H9 (cell line): ENCODE measurements at regions not wholly inside any gene's neighbourhood (a gene's known extent, or its start where the extent isn't known, plus 50 kb on each side); places are given as distances from the start of the nearest gene placed in this dataset.

Source experiments
- DNase-seq: peaks from one replicate; pipeline ENCODE4 v3.0.0-alpha.2; 2017
- H2AFZ ChIP-seq: one replicate; pipeline ENCODE4 v1.6.1; 2013; ENCODE audit warnings: mild to moderate bottlenecking, low read length, control low read depth, moderate library complexity
- H2AK5ac ChIP-seq: 2 replicates; pipeline ENCODE4 v1.6.1; 2013; ENCODE audit warnings: low read length, control low read depth, mixed read lengths; ENCODE audit not compliant: insufficient read length
- H2BK120ac ChIP-seq: one replicate; pipeline ENCODE4 v1.6.1; 2013; ENCODE audit warnings: low read depth, mild to moderate bottlenecking, low read length, control low read depth, inconsistent platforms; ENCODE audit not compliant: poor library complexity, severe bottlenecking
- H2BK12ac ChIP-seq: 2 replicates; pipeline ENCODE4 v1.6.1; 2013; ENCODE audit warnings: low read length, control low read depth, mixed read lengths, low read depth; ENCODE audit not compliant: insufficient read length
- H2BK15ac ChIP-seq: 2 replicates; pipeline ENCODE4 v1.6.1; 2013; ENCODE audit warnings: low read depth, low read length, control low read depth
- H2BK20ac ChIP-seq: one replicate; pipeline ENCODE4 v1.6.1; 2013; ENCODE audit warnings: low read depth, mild to moderate bottlenecking, low read length, control low read depth, inconsistent platforms; ENCODE audit not compliant: poor library complexity, severe bottlenecking
- H2BK5ac ChIP-seq: 2 replicates; pipeline ENCODE4 v1.6.1; 2013; ENCODE audit warnings: low read length, control low read depth, mixed read lengths; ENCODE audit not compliant: insufficient read length
- H3K14ac ChIP-seq: 2 replicates; pipeline ENCODE4 v1.6.1; 2013; ENCODE audit warnings: low read length, control low read depth; ENCODE audit not compliant: insufficient read depth
- H3K18ac ChIP-seq: 2 replicates; pipeline ENCODE4 v1.6.1; 2013; ENCODE audit warnings: low read depth, mild to moderate bottlenecking, mixed read lengths, low read length, control low read depth; ENCODE audit not compliant: insufficient read length
- H3K23ac ChIP-seq: 2 replicates; pipeline ENCODE4 v1.6.1; 2013; ENCODE audit warnings: low read length, control low read depth, mixed read lengths, low read depth; ENCODE audit not compliant: insufficient read length
- H3K23me2 ChIP-seq: 2 replicates; pipeline ENCODE4 v1.6.1; 2013; ENCODE audit warnings: low read depth, mild to moderate bottlenecking, mixed read lengths, low read length, control low read depth; ENCODE audit not compliant: insufficient read length, poor library complexity, severe bottlenecking
- H3K27ac ChIP-seq: 2 replicates; pipeline ENCODE4 v1.5.1; 2013; ENCODE audit warnings: low read length, control low read depth, mixed read lengths, low read depth; ENCODE audit not compliant: insufficient read length
- H3K27me3 ChIP-seq: 2 replicates; pipeline ENCODE4 v1.6.1; 2013; ENCODE audit warnings: low read length, control low read depth, inconsistent platforms; ENCODE audit not compliant: insufficient read depth
- H3K4ac ChIP-seq: 2 replicates; pipeline ENCODE4 v1.6.1; 2013; ENCODE audit warnings: low read depth, mild to moderate bottlenecking, control low read depth, inconsistent platforms, low read length, moderate library complexity
- H3K4me1 ChIP-seq: 2 replicates; pipeline ENCODE4 v1.6.1; 2013; ENCODE audit warnings: low read length, control low read depth, inconsistent platforms; ENCODE audit not compliant: insufficient read depth
- H3K4me2 ChIP-seq: 2 replicates; pipeline ENCODE4 v1.6.1; 2013; ENCODE audit warnings: low read length, control low read depth, mixed read lengths; ENCODE audit not compliant: insufficient read length, insufficient read depth
- H3K56ac ChIP-seq: 2 replicates; pipeline ENCODE4 v1.6.1; 2013; ENCODE audit warnings: low read depth, mild to moderate bottlenecking, mixed read lengths, low read length, control low read depth; ENCODE audit not compliant: insufficient read length
- H3K79me1 ChIP-seq: 2 replicates; pipeline ENCODE4 v1.6.1; 2013; ENCODE audit warnings: low read depth, mild to moderate bottlenecking, moderate library complexity, low read length, control low read depth, inconsistent platforms; ENCODE audit not compliant: insufficient read depth, poor library complexity, severe bottlenecking
- H3K79me2 ChIP-seq: 2 replicates; pipeline ENCODE4 v1.6.1; 2013; ENCODE audit warnings: low read length, control low read depth, inconsistent platforms; ENCODE audit not compliant: insufficient read depth
- H3K9ac ChIP-seq: 2 replicates; pipeline ENCODE4 v1.6.1; 2013; ENCODE audit warnings: low read length, control low read depth, mixed read lengths; ENCODE audit not compliant: insufficient read length; ENCODE audit errors: extremely low read depth
- H3K9me3 ChIP-seq: one replicate; pipeline ENCODE4 v1.6.1; 2013; ENCODE audit warnings: low read depth, low read length, inconsistent platforms; ENCODE audit not compliant: control insufficient read depth
- H3T11ph ChIP-seq: one replicate; pipeline ENCODE4 v1.6.1; 2013; ENCODE audit warnings: mild to moderate bottlenecking, low read length, control low read depth, inconsistent platforms
- H4K20me1 ChIP-seq: one replicate; pipeline ENCODE4 v1.6.1; 2013; ENCODE audit not compliant: control insufficient read depth, insufficient read length, insufficient read depth
- H4K5ac ChIP-seq: 2 replicates; pipeline ENCODE4 v1.6.1; 2013; ENCODE audit warnings: low read depth, mild to moderate bottlenecking, mixed read lengths, low read length, control low read depth; ENCODE audit not compliant: insufficient read length
- H4K8ac ChIP-seq: replicated peaks from 2 replicates; pipeline ENCODE4 v1.6.1; 2013; ENCODE audit warnings: low read length, control low read depth, mixed read lengths, low read depth; ENCODE audit not compliant: insufficient read length
- H4K91ac ChIP-seq: 2 replicates; pipeline ENCODE4 v1.6.1; 2013; ENCODE audit warnings: low read depth, mild to moderate bottlenecking, moderate library complexity, mixed read lengths, low read length, control low read depth; ENCODE audit not compliant: insufficient read length
- H3K27ac Mint-ChIP-seq, 3 experiments: 2 replicates in 2 of 3; 3 replicates in 1 of 3; pipeline ENCODE4 v1.8.0; 2020 to 2021; ENCODE audit warnings: mixed read lengths in 3 of 3, mild to moderate bottlenecking in 1 of 3, moderate library complexity in 1 of 3
- H3K27me3 Mint-ChIP-seq: 2 replicates; pipeline ENCODE4 v1.8.0; 2021; ENCODE audit warnings: low read depth, mild to moderate bottlenecking, moderate library complexity, mixed read lengths
- H3K36me3 Mint-ChIP-seq, 3 experiments: 2 replicates in 2 of 3; 3 replicates in 1 of 3; pipeline ENCODE4 v1.8.0; 2020 to 2021; ENCODE audit warnings: low read depth in 3 of 3, mixed read lengths in 3 of 3; ENCODE audit not compliant: insufficient read depth in 1 of 3
- H3K4me1 Mint-ChIP-seq, 2 experiments: 2 replicates each; pipeline ENCODE4 v1.8.0; 2020; ENCODE audit warnings: mixed read lengths in 2 of 2
- H3K4me3 Mint-ChIP-seq, 2 experiments: 2 replicates in 1 of 2; 3 replicates in 1 of 2; pipeline ENCODE4 v1.8.0; 2020 to 2021; ENCODE audit warnings: mild to moderate bottlenecking in 2 of 2, mixed read lengths in 2 of 2, moderate library complexity in 1 of 2
- H3K9me3 Mint-ChIP-seq, 2 experiments: 2 replicates in 1 of 2; 3 replicates in 1 of 2; pipeline ENCODE4 v1.8.0; 2020; ENCODE audit warnings: mild to moderate bottlenecking in 2 of 2, mixed read lengths in 2 of 2, moderate library complexity in 1 of 2
- WGBS: extraction: QIAGEN DNeasy Blood & Tissue Kit; methylation state at CpG from one replicate; pipeline ENCODE4 v1.1.7; 2013; ENCODE audit warnings: missing lambda C conversion rate, low lambda C conversion rate, mixed read lengths; ENCODE audit not compliant: insufficient read length; ENCODE audit errors: extremely low coverage; 5-methylcytosine and 5-hydroxymethylcytosine counted together
- TF ChIP-seq, protein P1 (sequence below): fragments of 200-600 bp; sonication (generic); conservative IDR thresholded peaks from 3 replicates; pipeline ENCODE4 v1.8.0; 2021; ENCODE audit warnings: antibody characterized with exemption, mild to moderate bottlenecking

- Histone ChIP-seq H3K27me3 (no peaks in the 10 kb centered on the region), H2BK20ac (no peak overlapping the region), H4K5ac (no peak overlapping the region), H3K4me2 (no peak overlapping the region), H2BK15ac (no peak overlapping the region), H3K9ac (no peak overlapping the region), H4K20me1 (no peaks in the 10 kb centered on the region), H3K27ac (no peak overlapping the region), H3K4ac (no peak overlapping the region), H3K9me3 (no peaks in the 10 kb centered on the region), H2AFZ (no peak overlapping the region), H3T11ph (no peak overlapping the region), H3K23ac (no peak overlapping the region), H4K8ac (no peak overlapping the region), H3K23me2 (no peaks in the 10 kb centered on the region), H2BK5ac (no peak overlapping the region), H3K56ac (no peak overlapping the region), H2AK5ac (no peak overlapping the region), H3K14ac (no peak overlapping the region), H3K18ac (no peak overlapping the region), H2BK120ac (no peak overlapping the region), H2BK12ac (no peak overlapping the region), H3K79me2 (no peaks in the 10 kb centered on the region), H3K4me1 (no peaks in the 10 kb centered on the region), H3K79me1 (no peaks in the 10 kb centered on the region), H4K91ac (no peak overlapping the region)
- Mint-ChIP-seq H3K27me3 (no peaks in the 10 kb centered on the region), H3K27ac (no peak overlapping the region), H3K4me1 (no peaks in the 10 kb centered on the region), H3K4me3 (no peak overlapping the region), H3K9me3 (no peaks in the 10 kb centered on the region), H3K36me3 (no peaks in the 10 kb centered on the region)
- no CpG with 5 or more reads among the region's 9 CpGs for WGBS
- DNase-seq, result no peak
- TF ChIP-seq, protein P1, sequence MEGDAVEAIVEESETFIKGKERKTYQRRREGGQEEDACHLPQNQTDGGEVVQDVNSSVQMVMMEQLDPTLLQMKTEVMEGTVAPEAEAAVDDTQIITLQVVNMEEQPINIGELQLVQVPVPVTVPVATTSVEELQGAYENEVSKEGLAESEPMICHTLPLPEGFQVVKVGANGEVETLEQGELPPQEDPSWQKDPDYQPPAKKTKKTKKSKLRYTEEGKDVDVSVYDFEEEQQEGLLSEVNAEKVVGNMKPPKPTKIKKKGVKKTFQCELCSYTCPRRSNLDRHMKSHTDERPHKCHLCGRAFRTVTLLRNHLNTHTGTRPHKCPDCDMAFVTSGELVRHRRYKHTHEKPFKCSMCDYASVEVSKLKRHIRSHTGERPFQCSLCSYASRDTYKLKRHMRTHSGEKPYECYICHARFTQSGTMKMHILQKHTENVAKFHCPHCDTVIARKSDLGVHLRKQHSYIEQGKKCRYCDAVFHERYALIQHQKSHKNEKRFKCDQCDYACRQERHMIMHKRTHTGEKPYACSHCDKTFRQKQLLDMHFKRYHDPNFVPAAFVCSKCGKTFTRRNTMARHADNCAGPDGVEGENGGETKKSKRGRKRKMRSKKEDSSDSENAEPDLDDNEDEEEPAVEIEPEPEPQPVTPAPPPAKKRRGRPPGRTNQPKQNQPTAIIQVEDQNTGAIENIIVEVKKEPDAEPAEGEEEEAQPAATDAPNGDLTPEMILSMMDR, result no peak
Measured at GRCh38 chr10:62992145-62992721, 140.9 kb upstream of the NRBF2 start.
